ENCODE measurements at regions not wholly inside any gene's neighbourhood (a gene's known extent, or its start where the extent isn't known, plus 50 kb on each side); places are given as distances from the start of the nearest gene placed in this dataset.

- DNase-seq, result no peak
Measured at GRCh38 chr10:79005126-79005810, 63.5 kb upstream of the ZMIZ1 start.

GRCh38 chr10:79007018-79007417 is 61.7 kb upstream of the ZMIZ1 start:
- no peak for DNase-seq

GRCh38 chr10:79007421-79008319 is 61.1 kb upstream of the ZMIZ1 start:
- no peak for DNase-seq

DNA sequence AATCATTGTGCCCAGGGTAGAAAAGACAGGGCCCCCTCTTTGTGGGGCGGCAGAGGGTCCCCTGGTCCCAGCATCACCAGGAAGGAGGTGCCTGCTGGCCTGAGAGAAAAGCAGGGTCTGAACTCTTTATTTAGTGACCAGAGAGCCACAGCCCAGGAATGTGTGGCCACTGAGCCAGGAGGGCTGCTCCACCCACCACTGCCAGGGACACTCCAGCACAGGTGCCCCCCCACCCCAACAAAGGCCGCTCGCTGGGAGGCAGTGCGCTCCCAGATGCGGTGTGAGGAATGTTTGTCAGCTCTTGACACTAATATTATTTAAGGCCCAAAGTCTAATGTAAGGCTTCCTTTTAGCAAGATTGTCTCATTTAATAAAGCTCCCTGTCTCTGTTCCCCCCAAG is 59.6 kb upstream of the ZMIZ1 start:
- DNase-seq, result no peak

DNA sequence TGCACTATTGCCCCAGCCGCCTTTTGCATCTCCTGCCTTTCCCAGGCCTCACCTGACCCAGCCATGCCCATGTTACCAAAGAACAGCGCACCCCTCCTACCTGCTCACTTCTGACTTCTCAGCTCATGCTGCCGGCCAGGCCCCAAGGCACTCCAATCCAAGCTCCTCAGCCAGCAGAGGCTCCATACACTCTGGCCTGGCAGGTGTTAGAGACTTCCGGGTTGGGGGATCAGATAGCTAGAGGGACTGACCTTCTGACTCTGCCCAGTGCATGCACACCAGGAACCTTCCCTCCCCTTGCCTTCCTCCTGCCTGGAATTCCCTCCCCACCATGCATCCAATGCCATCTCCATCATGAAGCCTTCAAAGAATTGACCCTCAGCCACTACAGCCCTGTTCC is 56.2 kb upstream of the ZMIZ1 start:
- DNase-seq, result no peak

- no peak for DNase-seq
Measured at GRCh38 chr10:79013406-79013987, 55.3 kb upstream of the ZMIZ1 start.

DNA sequence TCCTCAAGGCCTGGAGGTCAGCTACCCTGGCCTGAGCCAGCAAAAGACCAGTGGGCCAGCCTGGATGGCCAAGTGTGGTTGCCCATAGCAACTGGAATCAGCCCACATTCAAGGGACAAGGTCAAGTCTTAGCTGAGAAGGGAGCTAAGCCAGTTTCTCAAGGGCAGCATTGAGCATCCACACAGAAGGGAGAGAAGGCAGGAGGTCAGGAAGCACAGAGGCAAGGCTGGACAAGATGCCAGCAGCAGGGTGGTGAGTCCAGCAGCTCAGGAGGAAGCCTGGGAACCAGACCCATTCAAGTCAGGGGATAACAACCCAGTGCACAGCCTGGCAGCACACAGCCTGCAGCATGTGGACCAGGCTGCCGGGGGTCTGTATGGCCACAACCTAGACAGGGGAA is 54.0 kb upstream of the ZMIZ1 start:
- no peak for DNase-seq

- DNase-seq, result no peak
Measured at GRCh38 chr10:79017882-79018520, 50.8 kb upstream of the ZMIZ1 start.

DNA sequence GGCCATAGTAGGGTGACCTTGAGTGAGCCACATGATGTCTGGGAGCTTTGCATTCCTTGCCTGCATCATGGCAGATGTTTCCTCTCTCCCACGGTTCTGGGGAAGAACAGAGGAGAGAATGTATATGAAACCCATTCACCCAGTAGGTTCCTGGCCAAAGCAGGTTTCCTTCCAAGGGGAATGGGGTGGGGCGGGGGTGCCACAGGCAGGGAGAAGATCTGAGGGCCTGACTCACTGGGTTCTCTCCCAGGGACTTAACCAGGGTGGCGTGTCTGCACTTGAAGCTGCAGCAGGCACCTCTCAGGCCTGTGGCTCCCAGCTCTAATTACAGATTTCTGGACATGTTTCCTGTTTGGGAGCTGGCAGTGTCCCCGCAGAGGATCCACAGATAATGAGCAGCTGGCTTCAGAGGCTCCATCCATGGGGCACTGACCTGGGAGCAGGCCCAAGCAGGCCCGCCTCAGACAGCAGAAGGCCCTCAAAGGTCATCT is 50.2 kb upstream of the ZMIZ1 start:
- peak; percentile 1 for DNase-seq
